ENCODE measurements at regions not wholly inside any gene's neighbourhood (a gene's known extent, or its start where the extent isn't known, plus 50 kb on each side); places are given as distances from the start of the nearest gene placed in this dataset.

GRCh38 chr4:132838244-132838643 is 310.9 kb upstream of the PCDH10 start:
- Histone ChIP-seq H3K27ac (no peak overlapping the region), H3K4me3 (no peak overlapping the region)
- no peak for TF ChIP-seq CTCF (IDR thresholded peaks at IDR 0.05)
- no peak for DNase-seq (ENCODE audit: low spot score)

DNA sequence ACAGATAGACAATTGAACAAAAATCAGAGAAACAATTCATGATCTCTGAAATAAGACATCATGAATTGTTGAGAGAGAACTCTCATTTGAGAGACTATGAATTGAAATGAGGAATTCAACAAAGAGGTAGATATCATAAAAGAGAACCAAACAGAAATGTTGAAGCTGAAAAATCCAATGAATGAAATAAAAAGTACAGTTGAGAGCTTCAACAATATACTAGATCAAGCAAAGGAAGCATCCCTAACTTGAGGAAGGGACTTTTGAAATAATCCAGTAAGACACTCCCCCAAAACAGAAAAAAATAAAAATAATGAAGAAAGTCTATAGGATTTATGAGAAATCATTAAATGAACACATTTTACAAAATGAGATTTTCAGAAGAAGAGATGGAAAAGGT is 310.0 kb upstream of the PCDH10 start:
- no peak overlapping the region for H3K27ac ChIP-seq
- DNase-seq (ENCODE audit: low spot score), result no peak
- TF ChIP-seq CTCF (IDR thresholded peaks at IDR 0.05), result no peak
- H3K4me3 ChIP-seq, result no peak overlapping the region

DNA sequence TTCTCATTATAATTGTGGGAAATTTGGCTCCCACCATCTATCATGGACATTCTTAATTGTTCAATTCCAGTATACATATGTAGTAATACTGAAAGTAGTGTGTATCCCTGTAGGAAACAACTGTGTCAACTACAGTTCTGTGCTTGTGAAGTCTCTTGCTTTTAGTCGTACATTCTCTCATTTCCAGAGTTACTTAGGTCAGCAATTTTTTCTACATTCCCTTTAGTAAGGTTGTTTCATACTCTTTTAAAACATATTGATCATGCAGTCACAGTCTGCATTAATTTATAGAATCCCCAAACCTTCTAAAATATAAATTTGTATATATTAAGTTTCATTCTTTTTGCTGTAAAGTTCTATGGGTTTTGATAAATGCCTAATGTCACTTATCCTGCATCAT is 289.2 kb upstream of the PCDH10 start:
- no peak overlapping the region for H3K27ac ChIP-seq
- TF ChIP-seq CTCF (IDR thresholded peaks at IDR 0.05), result no peak
- DNase-seq (ENCODE audit: low spot score), result no peak
- H3K4me3 ChIP-seq, result no peak overlapping the region

DNA sequence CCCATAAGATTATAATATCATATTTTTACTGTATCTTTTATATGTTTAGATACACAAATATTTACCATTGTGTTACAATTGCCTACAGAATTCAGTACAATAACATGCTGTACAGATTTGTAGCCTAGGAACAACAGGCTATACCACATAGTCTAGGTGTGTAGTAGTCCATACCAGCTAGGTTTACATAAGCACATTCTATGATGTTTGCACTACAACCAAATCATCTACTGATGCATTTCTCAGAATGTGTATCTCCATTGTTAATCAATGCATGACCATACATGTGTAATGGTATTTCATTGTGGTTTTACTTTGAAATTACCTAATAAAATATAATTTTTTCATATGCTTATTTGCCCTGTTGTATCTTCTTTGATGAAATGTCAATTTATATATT is 288.1 kb upstream of the PCDH10 start:
- H3K4me3 ChIP-seq, result no peak overlapping the region
- no peak overlapping the region for H3K27ac ChIP-seq
- DNase-seq (ENCODE audit: low spot score), result no peak
- no peak for TF ChIP-seq CTCF (IDR thresholded peaks at IDR 0.05)

DNA sequence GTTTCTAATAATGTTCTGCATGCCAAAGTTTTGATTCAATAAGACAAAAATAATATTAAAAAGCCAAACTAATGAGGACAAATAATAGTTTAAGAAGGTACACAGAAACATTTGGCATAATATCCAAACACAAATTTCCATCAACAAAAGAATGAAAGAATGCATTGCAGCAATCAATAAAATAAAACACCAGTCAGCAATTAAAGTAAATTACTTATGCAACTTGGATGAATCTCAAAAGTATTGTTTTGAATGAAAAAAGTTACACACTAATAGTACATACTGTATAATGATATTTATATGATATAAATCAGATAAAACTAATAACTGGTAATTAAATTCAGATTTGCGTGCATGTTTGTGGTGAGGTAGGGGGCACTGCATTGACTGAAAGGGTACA is 285.5 kb upstream of the PCDH10 start:
- TF ChIP-seq CTCF (IDR thresholded peaks at IDR 0.05), result no peak
- Histone ChIP-seq H3K4me3 (no peak overlapping the region), H3K27ac (no peak overlapping the region)
- DNase-seq (ENCODE audit: low spot score), result no peak

- no peak overlapping the region for H3K4me3 ChIP-seq
- no peak for DNase-seq (ENCODE audit: low spot score)
- no peak for TF ChIP-seq CTCF (IDR thresholded peaks at IDR 0.05)
- no peak overlapping the region for H3K27ac ChIP-seq
Observed at GRCh38 chr4:132865458-132865857, 283.6 kb upstream of the PCDH10 start.

- TF ChIP-seq CTCF (IDR thresholded peaks at IDR 0.05), result no peak
- no peak for DNase-seq (ENCODE audit: low spot score)
- Histone ChIP-seq H3K27ac (no peak overlapping the region), H3K4me3 (no peak overlapping the region)
Observed at GRCh38 chr4:132865922-132866321, 283.2 kb upstream of the PCDH10 start.

Measured in coronary artery (tissue), 2 donors.